GM23248 (cell line): ENCODE measurements at regions not wholly inside any gene's neighbourhood (a gene's known extent, or its start where the extent isn't known, plus 50 kb on each side); places are given as distances from the start of the nearest gene placed in this dataset.

Experiments used
- EZH2 ChIP-seq: fragments of 200-600 bp; sonication (generic); IDR thresholded peaks from 2 replicates; pipeline ENCODE4 v1.6.1; 2018; ENCODE audit warnings: antibody characterized with exemption, mild to moderate bottlenecking; ENCODE audit not compliant: insufficient read depth, poor library complexity, severe bottlenecking
- EZH2phosphoT487 ChIP-seq: fragments of 200-600 bp; sonication (generic); IDR thresholded peaks from 2 replicates; pipeline ENCODE4 v1.6.1; 2018; ENCODE audit warnings: antibody characterized with exemption, moderate library complexity, mild to moderate bottlenecking, low read depth; ENCODE audit not compliant: insufficient read depth

DNA sequence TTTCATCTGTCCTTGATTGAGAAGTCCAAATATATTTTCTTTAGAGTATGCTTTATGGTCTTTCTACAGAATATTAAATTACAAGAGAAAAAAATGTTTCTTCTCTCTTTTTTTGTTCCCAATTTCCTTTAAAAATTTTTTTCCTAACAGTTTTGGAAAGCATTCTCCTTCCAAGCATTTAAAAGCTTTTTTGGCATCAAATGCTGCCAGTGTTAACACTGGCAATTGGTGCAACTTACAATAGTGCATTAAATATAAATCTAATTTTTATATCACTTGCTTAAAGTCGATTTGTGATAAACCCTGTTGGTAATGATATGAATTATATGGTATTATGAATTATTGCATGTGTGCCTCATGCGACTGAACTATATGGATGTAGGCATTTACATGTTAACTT, 165.9 kb upstream of the ELL2 start:
- TF ChIP-seq EZH2 (no peak), EZH2phosphoT487 (no peak)
